IPS-18a (cell line): ENCODE measurements at regions not wholly inside any gene's neighbourhood (a gene's known extent, or its start where the extent isn't known, plus 50 kb on each side); places are given as distances from the start of the nearest gene placed in this dataset.

Experiments
- H3K27ac ChIP-seq: one replicate; pipeline ENCODE4 v1.5.1; 2013; ENCODE audit warnings: low read length
- H3K27me3 ChIP-seq: one replicate; pipeline ENCODE4 v1.6.1; 2013; ENCODE audit warnings: mild to moderate bottlenecking, low read length; ENCODE audit not compliant: control insufficient read depth, insufficient read depth
- H3K36me3 ChIP-seq: one replicate; pipeline ENCODE4 v1.6.1; 2013; ENCODE audit warnings: low read depth, low read length; ENCODE audit not compliant: control insufficient read depth
- H3K4me1 ChIP-seq: one replicate; pipeline ENCODE4 v1.6.1; 2013; ENCODE audit warnings: low read depth, low read length; ENCODE audit not compliant: control insufficient read depth
- H3K4me3 ChIP-seq: one replicate; pipeline ENCODE4 v1.5.1; 2013; ENCODE audit warnings: low read length
- H3K9ac ChIP-seq: one replicate; pipeline ENCODE4 v1.6.1; 2013; ENCODE audit warnings: mild to moderate bottlenecking, low read length, moderate library complexity
- H3K9me3 ChIP-seq: one replicate; pipeline ENCODE4 v1.6.1; 2013; ENCODE audit warnings: low read depth, low read length; ENCODE audit not compliant: control insufficient read depth

- Histone ChIP-seq H3K9ac (no peak overlapping the region), H3K9me3 (no peaks in the 10 kb centered on the region), H3K4me1 (no peaks in the 10 kb centered on the region), H3K27ac (no peak overlapping the region), H3K27me3 (no peaks in the 10 kb centered on the region), H3K4me3 (no peak overlapping the region), H3K36me3 (no peaks in the 10 kb centered on the region)
Measured at GRCh38 chr2:856041-856440, 94.6 kb upstream of the SNTG2 start.

DNA sequence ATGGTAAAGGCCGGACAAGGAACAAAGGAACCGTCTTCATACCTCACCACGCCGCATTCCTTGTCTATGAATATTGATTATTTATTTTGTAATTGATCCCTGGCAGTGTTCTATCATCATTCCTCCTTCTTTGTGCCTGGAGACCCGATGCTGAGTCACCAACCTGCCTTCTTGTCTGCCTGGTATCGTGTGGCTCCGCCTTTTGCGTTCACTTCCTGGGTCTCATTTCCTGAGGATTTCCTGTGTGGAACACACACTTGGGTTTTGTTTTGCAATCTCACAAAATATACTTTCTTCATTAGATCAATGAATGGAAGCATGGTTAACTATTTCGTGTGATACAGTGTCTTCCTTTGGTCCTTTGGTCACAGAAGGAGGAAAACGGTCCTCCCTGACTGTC is 95.5 kb upstream of the SNTG2 start:
- H3K4me1 ChIP-seq, result no peaks in the 10 kb centered on the region
- no peaks in the 10 kb centered on the region for H3K36me3 ChIP-seq
- H3K27ac ChIP-seq, result no peak overlapping the region
- no peak overlapping the region for H3K4me3 ChIP-seq
- no peaks in the 10 kb centered on the region for H3K9me3 ChIP-seq
- H3K9ac ChIP-seq, result no peak overlapping the region
- H3K27me3 ChIP-seq, result no peaks in the 10 kb centered on the region

GRCh38 chr2:854460-854859 is 96.2 kb upstream of the SNTG2 start:
- Histone ChIP-seq H3K36me3 (no peaks in the 10 kb centered on the region), H3K27ac (no peak overlapping the region), H3K4me1 (no peaks in the 10 kb centered on the region), H3K4me3 (no peak overlapping the region), H3K9ac (no peak overlapping the region), H3K9me3 (no peaks in the 10 kb centered on the region), H3K27me3 (no peaks in the 10 kb centered on the region)

GRCh38 chr2:853203-853870 is 97.3 kb upstream of the SNTG2 start:
- Histone ChIP-seq H3K27me3 (no peaks in the 10 kb centered on the region), H3K27ac (no peak overlapping the region), H3K9ac (no peak overlapping the region), H3K4me1 (no peaks in the 10 kb centered on the region), H3K9me3 (no peaks in the 10 kb centered on the region), H3K4me3 (no peak overlapping the region), H3K36me3 (no peaks in the 10 kb centered on the region)

DNA sequence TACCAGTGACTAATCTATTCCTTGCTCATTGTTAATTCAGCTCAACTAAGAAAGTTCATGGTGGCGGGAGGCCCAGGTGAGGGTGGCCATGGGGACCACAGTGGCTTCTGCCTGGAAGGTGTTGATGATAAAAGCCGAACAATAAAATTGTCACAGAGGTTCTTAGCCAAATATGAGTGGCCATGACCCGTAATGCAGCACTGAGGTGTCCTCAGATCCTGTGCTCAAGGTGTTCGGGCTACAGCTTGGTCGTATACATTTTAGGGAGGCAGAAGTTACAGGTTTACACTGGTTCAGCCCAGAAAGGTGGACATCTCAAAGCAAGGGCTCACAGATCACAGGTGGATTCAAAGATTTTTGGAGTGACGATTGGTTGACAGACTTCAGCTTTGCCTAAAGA is 98.5 kb upstream of the SNTG2 start:
- no peak overlapping the region for H3K9ac ChIP-seq
- no peaks in the 10 kb centered on the region for H3K36me3 ChIP-seq
- H3K27me3 ChIP-seq, result no peaks in the 10 kb centered on the region
- no peak overlapping the region for H3K27ac ChIP-seq
- no peaks in the 10 kb centered on the region for H3K9me3 ChIP-seq
- no peaks in the 10 kb centered on the region for H3K4me1 ChIP-seq
- no peak overlapping the region for H3K4me3 ChIP-seq

DNA sequence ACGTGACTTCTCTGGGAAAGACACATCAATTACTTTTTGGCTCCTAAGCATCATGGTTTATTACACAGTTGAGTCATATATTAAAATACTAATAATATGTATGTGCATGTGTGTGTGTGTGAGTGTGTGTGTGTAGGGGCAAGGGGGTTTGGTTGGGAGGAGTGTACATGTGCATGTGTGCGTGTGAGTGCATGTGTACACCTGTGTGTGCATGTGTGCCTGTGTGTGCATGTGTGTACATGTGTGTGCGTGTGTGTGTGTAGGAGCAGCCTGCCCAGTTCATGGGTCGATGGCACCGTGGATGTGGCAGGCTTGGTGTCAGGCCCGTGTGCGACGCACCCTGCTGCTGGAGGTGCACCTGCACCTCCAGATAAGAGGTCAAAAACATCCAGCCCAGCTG is 99.0 kb upstream of the SNTG2 start:
- no peaks in the 10 kb centered on the region for H3K4me1 ChIP-seq
- H3K36me3 ChIP-seq, result no peaks in the 10 kb centered on the region
- no peak overlapping the region for H3K4me3 ChIP-seq
- H3K27me3 ChIP-seq, result no peaks in the 10 kb centered on the region
- H3K27ac ChIP-seq, result no peak overlapping the region
- H3K9me3 ChIP-seq, result no peaks in the 10 kb centered on the region
- H3K9ac ChIP-seq, result no peak overlapping the region

DNA sequence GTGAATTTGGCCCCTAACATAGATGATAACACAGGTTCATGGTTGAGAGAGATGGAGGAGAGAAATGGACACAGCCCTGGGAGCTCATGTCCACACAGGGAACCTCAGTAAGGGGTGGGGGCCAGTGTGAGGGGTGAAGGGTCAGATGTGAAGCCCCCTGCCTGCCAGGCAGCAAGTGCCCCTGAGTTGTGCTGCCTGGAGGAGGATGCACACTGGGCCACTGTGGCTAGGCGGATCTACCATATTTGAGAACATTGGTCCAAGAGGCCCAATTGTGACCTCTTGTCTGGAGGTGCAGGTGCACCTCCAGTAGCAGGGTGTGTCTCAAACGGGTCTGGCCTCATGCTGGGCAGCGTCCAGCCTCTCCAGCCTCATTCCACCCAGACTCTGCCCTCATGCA is 99.6 kb upstream of the SNTG2 start:
- Histone ChIP-seq H3K9ac (no peak overlapping the region), H3K36me3 (no peaks in the 10 kb centered on the region), H3K27ac (no peak overlapping the region), H3K4me1 (no peaks in the 10 kb centered on the region), H3K4me3 (no peak overlapping the region), H3K9me3 (no peaks in the 10 kb centered on the region), H3K27me3 (no peaks in the 10 kb centered on the region)

- no peaks in the 10 kb centered on the region for H3K9me3 ChIP-seq
- H3K36me3 ChIP-seq, result no peaks in the 10 kb centered on the region
- no peak overlapping the region for H3K9ac ChIP-seq
- no peak overlapping the region for H3K27ac ChIP-seq
- H3K4me3 ChIP-seq, result no peak overlapping the region
- H3K27me3 ChIP-seq, result no peaks in the 10 kb centered on the region
- no peaks in the 10 kb centered on the region for H3K4me1 ChIP-seq
Measured at GRCh38 chr2:850429-850828, 100.2 kb upstream of the SNTG2 start.

DNA sequence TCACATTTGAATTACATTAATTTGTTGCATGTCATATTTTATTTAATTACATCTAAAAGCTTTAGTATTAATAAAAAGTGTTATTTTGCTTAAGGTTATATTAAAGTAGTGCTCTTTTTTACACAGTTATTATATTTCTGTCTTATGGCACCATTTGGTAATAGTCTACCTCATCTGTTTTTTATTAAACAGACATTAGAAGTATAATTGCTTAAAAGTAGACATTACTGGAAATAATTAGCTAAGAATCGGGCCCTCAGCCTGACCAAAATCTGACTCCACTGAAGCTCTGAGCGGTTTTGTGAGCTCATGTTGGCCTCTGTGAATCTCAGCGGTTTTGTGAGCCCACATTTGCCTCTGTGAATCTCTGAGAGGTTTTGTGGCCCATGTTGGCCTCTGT is 102.5 kb upstream of the SNTG2 start:
- Histone ChIP-seq H3K9me3 (no peaks in the 10 kb centered on the region), H3K4me3 (no peak overlapping the region), H3K27me3 (no peaks in the 10 kb centered on the region), H3K27ac (no peak overlapping the region), H3K4me1 (no peaks in the 10 kb centered on the region), H3K36me3 (no peaks in the 10 kb centered on the region), H3K9ac (no peak overlapping the region)

DNA sequence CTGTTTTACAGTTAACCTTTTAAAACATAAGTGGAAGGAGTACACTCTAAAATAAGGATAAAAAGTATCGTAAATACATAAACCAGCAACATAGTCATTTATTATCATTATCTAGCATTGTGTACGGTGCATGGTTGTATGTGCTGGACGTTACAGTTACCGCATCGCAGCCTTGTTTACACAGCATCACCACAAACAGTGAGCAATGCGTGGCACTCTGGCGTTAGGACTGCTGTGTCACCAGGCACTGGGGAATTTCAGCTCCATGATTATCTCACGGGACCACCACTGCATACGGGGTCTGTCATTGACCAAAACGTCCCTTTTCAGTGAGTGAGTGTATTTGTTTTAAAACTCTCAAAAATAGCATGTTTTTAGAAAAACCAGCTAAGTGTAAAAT is 103.0 kb upstream of the SNTG2 start:
- no peak overlapping the region for H3K4me3 ChIP-seq
- H3K27me3 ChIP-seq, result no peaks in the 10 kb centered on the region
- no peaks in the 10 kb centered on the region for H3K36me3 ChIP-seq
- H3K4me1 ChIP-seq, result no peaks in the 10 kb centered on the region
- no peak overlapping the region for H3K9ac ChIP-seq
- no peak overlapping the region for H3K27ac ChIP-seq
- H3K9me3 ChIP-seq, result no peaks in the 10 kb centered on the region

DNA sequence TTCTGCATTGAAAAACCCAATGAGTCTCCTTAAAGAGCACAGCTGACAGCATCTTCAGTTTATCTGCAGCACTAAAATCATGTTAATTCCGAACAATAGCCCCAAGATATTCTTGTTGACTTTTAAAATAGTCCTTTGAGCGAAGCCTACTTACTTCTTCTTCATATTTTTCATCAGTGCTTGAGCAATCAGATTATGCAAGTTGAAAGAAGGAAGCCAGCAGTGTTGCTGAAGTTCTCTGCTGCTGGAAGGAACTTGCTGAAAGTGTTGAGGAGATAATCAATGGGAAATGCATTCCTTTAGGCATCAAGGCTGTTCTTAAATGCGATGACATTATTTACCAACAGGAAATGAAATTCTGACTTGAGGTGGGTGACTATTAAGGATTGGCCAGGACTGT is 105.9 kb upstream of the SNTG2 start:
- H3K4me1 ChIP-seq, result no peaks in the 10 kb centered on the region
- no peak overlapping the region for H3K9ac ChIP-seq
- H3K36me3 ChIP-seq, result no peaks in the 10 kb centered on the region
- H3K27ac ChIP-seq, result no peak overlapping the region
- H3K9me3 ChIP-seq, result no peaks in the 10 kb centered on the region
- H3K4me3 ChIP-seq, result no peak overlapping the region
- H3K27me3 ChIP-seq, result no peaks in the 10 kb centered on the region

GRCh38 chr2:842151-842803 is 108.4 kb upstream of the SNTG2 start:
- H3K4me1 ChIP-seq, result no peaks in the 10 kb centered on the region
- H3K9ac ChIP-seq, result no peak overlapping the region
- H3K4me3 ChIP-seq, result no peak overlapping the region
- H3K9me3 ChIP-seq, result no peaks in the 10 kb centered on the region
- H3K36me3 ChIP-seq, result no peaks in the 10 kb centered on the region
- no peaks in the 10 kb centered on the region for H3K27me3 ChIP-seq
- H3K27ac ChIP-seq, result no peak overlapping the region
